AG10803 (cell line): ENCODE measurements at regions not wholly inside any gene's neighbourhood (a gene's known extent, or its start where the extent isn't known, plus 50 kb on each side); places are given as distances from the start of the nearest gene placed in this dataset.

Experiments used
- DNase-seq: peaks from one replicate; pipeline ENCODE4 v3.0.0; 2010; ENCODE audit warnings: low read depth
- H3K4me3 ChIP-seq: 2 replicates; pipeline ENCODE4 v1.5.1; 2011; ENCODE audit warnings: mild to moderate bottlenecking, low read length, control low read depth
- CTCF ChIP-seq: conservative IDR thresholded peaks from 2 replicates; pipeline ENCODE4 v1.5.1; 2011; ENCODE audit warnings: mild to moderate bottlenecking, low read length, control low read depth, inconsistent platforms

- no peak overlapping the region for H3K4me3 ChIP-seq
- no peak for TF ChIP-seq CTCF
- DNase-seq = no peak
These were observed 759.4 kb downstream of the CBLN2 start for GRCh38 chr18:71784777-71785176.

- H3K4me3 ChIP-seq = no peak overlapping the region
- TF ChIP-seq CTCF = no peak
- no peak for DNase-seq
These were observed 783.6 kb downstream of the CBLN2 start for GRCh38 chr18:71760541-71760940.

- no peak overlapping the region for H3K4me3 ChIP-seq
- no peak for DNase-seq
- TF ChIP-seq CTCF = no peak
These were observed 789.9 kb downstream of the CBLN2 start for GRCh38 chr18:71754246-71754645.

- DNase-seq = no peak
- H3K4me3 ChIP-seq = no peak overlapping the region
- TF ChIP-seq CTCF = no peak
These were observed 800.5 kb downstream of the CBLN2 start for GRCh38 chr18:71743634-71744033.

- no peak overlapping the region for H3K4me3 ChIP-seq
- TF ChIP-seq CTCF = no peak
- DNase-seq = no peak
These were observed 814.5 kb downstream of the CBLN2 start for GRCh38 chr18:71729611-71730010.

GRCh38 chr18:71727909-71728308 is 816.2 kb downstream of the CBLN2 start:
- no peak for TF ChIP-seq CTCF
- no peak overlapping the region for H3K4me3 ChIP-seq
- DNase-seq = no peak

GRCh38 chr18:71725256-71725655 is 818.9 kb downstream of the CBLN2 start:
- no peak for TF ChIP-seq CTCF

More at GRCh38 chr18:71725256-71725655, 818.9 kb downstream of the CBLN2 start:
- no peak overlapping the region for H3K4me3 ChIP-seq
- DNase-seq = no peak
